GM12878 (cell line): ENCODE measurements at regions not wholly inside any gene's neighbourhood (a gene's known extent, or its start where the extent isn't known, plus 50 kb on each side); places are given as distances from the start of the nearest gene placed in this dataset.

ENCODE experiments used
- ATAC-seq: fragments of 200-7000 bp; cut with Tn5 transposase; 3 replicates; pipeline ENCODE4 v1.9.1; 2020; ENCODE audit warnings: mild to moderate bottlenecking, moderate library complexity
- BruUV-seq: library from RNA; stranded (reverse); fragments of 400-500 nt; replicated peaks from 2 replicates; lab custom pipeline; 2021; lab: Mats Ljungman, UMichigan
- CTCF ChIA-PET: fragments of 300-600 bp; sonication (Branson Sonifier 250); formaldehyde crosslinking; extraction: SDS; loops from one replicate; lab custom pipeline; 2021; ENCODE audit warnings: inconsistent platforms; lab: Yijun Ruan, JAX
- POLR2A ChIA-PET: fragments of 350-600 bp; formaldehyde crosslinking; extraction: SDS; loops from one replicate; lab custom pipeline; 2021; ENCODE audit warnings: inconsistent platforms; lab: Charles Lee
- RAD21 ChIA-PET: fragments of 300-600 bp; sonication (Branson Sonifier 250); formaldehyde crosslinking; loops from one replicate; lab custom pipeline; 2023; ENCODE audit warnings: antibody characterized with exemption; ENCODE audit not compliant: unreplicated experiment; lab: Charles Lee
- SMC1A ChIA-PET: fragments of 300-600 bp; sonication (Branson Sonifier 250); formaldehyde crosslinking; loops from one replicate; lab custom pipeline; 2023; ENCODE audit not compliant: unreplicated experiment, uncharacterized antibody; lab: Charles Lee
- DNase-seq: peaks from one replicate; pipeline ENCODE4 v3.0.0-alpha.2; 2011; ENCODE audit warnings: low read depth, low spot score
- FAIRE-seq: peaks from 3 replicates; lab custom pipeline; 2011; peaks lifted over from hg19 to GRCh38; lab: Jason Lieb, UNC
- H2AFZ ChIP-seq: 2 replicates; pipeline ENCODE4 v1.6.0; 2011; ENCODE audit warnings: low read depth, low read length, control low read depth; ENCODE audit not compliant: control insufficient read depth
- H3K27ac ChIP-seq: 2 replicates; pipeline ENCODE4 v1.5.1; 2011; ENCODE audit warnings: control low read depth; ENCODE audit not compliant: control insufficient read depth, insufficient read depth
- H3K27me3 ChIP-seq, 2 experiments: replicated peaks in 1 of 2; 2 replicates each; pipeline versions ENCODE4 v1.6.0 to v1.6.1; 2011; ENCODE audit warnings: low read length in 1 of 2; ENCODE audit not compliant: control insufficient read depth in 2 of 2, insufficient read depth in 2 of 2
- H3K36me3 ChIP-seq, 2 experiments: 2 replicates each; pipeline ENCODE4 v1.5.1; 2011; ENCODE audit warnings: low read length in 1 of 2; ENCODE audit not compliant: control insufficient read depth in 2 of 2, insufficient read depth in 2 of 2
- H3K4me1 ChIP-seq: 2 replicates; pipeline ENCODE4 v1.6.1; 2011; ENCODE audit warnings: mild to moderate bottlenecking, low read length, moderate library complexity, mixed read lengths; ENCODE audit not compliant: control insufficient read depth, insufficient read depth
- H3K4me2 ChIP-seq: 2 replicates; pipeline ENCODE4 v1.6.0; 2011; ENCODE audit warnings: control low read depth; ENCODE audit not compliant: control insufficient read depth, insufficient read depth
- H3K4me3 ChIP-seq: fragments of 200-600 bp; sonication (generic); 2 replicates; pipeline ENCODE4 v1.5.1; 2016
- H3K79me2 ChIP-seq: 2 replicates; pipeline ENCODE4 v1.6.0; 2011; ENCODE audit warnings: low read length; ENCODE audit not compliant: control insufficient read depth, insufficient read depth
- H3K9ac ChIP-seq: 2 replicates; pipeline ENCODE4 v1.8.0; 2011; ENCODE audit warnings: low read length, control low read depth, mixed read lengths; ENCODE audit not compliant: control insufficient read depth, insufficient read depth
- H3K9me3 ChIP-seq: replicated peaks from 3 replicates; pipeline ENCODE4 v1.5.1; 2011; ENCODE audit warnings: mild to moderate bottlenecking, low read length; ENCODE audit not compliant: control insufficient read depth, insufficient read depth
- H4K20me1 ChIP-seq: 2 replicates; pipeline ENCODE4 v1.6.0; 2011; ENCODE audit not compliant: control insufficient read depth, insufficient read depth
- ELK1 ChIP-seq: IDR thresholded peaks from 2 replicates; pipeline ENCODE4 v1.6.1; 2012; ENCODE audit warnings: low read depth, low read length, improper control_type of control experiment
- MTA2 ChIP-seq: fragments of 450-650 bp; IDR thresholded peaks from 2 replicates; pipeline ENCODE4 v1.6.1; 2016; ENCODE audit warnings: low read depth, mild to moderate bottlenecking, moderate library complexity
- NBN ChIP-seq: fragments of 450-650 bp; IDR thresholded peaks from 2 replicates; pipeline ENCODE4 v1.6.1; 2016
- SMAD1 ChIP-seq: fragments of 450-650 bp; IDR thresholded peaks from 2 replicates; pipeline ENCODE4 v1.6.1; 2018; ENCODE audit warnings: mild to moderate bottlenecking, low read depth; ENCODE audit not compliant: partially characterized antibody
- SUPT20H ChIP-seq: IDR thresholded peaks from 2 replicates; pipeline ENCODE4 v1.6.1; 2011; ENCODE audit warnings: low read depth, mild to moderate bottlenecking, low read length, moderate library complexity, borderline replicate concordance; ENCODE audit not compliant: control insufficient read depth
- TBL1XR1 ChIP-seq: IDR thresholded peaks from 2 replicates; pipeline ENCODE4 v1.6.1; 2012; ENCODE audit warnings: low read depth, low read length, improper control_type of control experiment
- USF2 ChIP-seq: IDR thresholded peaks from 2 replicates; pipeline ENCODE4 v1.6.1; 2011; ENCODE audit warnings: low read depth, low read length, improper control_type of control experiment, borderline replicate concordance
- WGBS: methylation state at CpG from one replicate; pipeline ENCODE4 v1.1.6; 2016; ENCODE audit warnings: low lambda C conversion rate; ENCODE audit not compliant: insufficient replicate concordance, insufficient coverage; ENCODE audit errors: missing lambda C conversion rate; 5-methylcytosine and 5-hydroxymethylcytosine counted together
- in situ Hi-C: fragments of 300-500 bp; cut with MboI; formaldehyde crosslinking; loops from 9 replicates; pipeline ENCODE4 v1.14.3; 2018; ENCODE audit warnings: mixed read lengths
- intact Hi-C: fragments of 100-400 bp; cut with micrococcal nuclease; formaldehyde crosslinking; loops from one replicate; pipeline ENCODE4 v1.14.2; 2022; ENCODE audit not compliant: unreplicated experiment
- TF ChIP-seq, protein P1 (sequence below): fragments of 450-650 bp; IDR thresholded peaks from 2 replicates; pipeline ENCODE4 v1.6.1; 2017; ENCODE audit warnings: mild to moderate bottlenecking, low read depth, inconsistent platforms; ENCODE audit not compliant: poor library complexity, severe bottlenecking
- TF ChIP-seq, protein P2 (sequence below): IDR thresholded peaks from 2 replicates; pipeline ENCODE4 v1.6.1; 2011; ENCODE audit warnings: borderline replicate concordance, low read depth, mild to moderate bottlenecking, moderate library complexity, low read length; ENCODE audit not compliant: insufficient read depth, poor library complexity, severe bottlenecking

GRCh38 chr6:169866140-169866534 lies 114.7 kb downstream of the ERMARD start:
- no peaks in the 10 kb centered on the region for H3K4me1 ChIP-seq
- H3K27ac ChIP-seq: no peak overlapping the region
- no peak overlapping the region for H3K4me3 ChIP-seq
- H3K9ac ChIP-seq: no peak overlapping the region
- no TSS peak for BruUV-seq
- FAIRE-seq: no peak
- TF ChIP-seq TBL1XR1 (no peak), SUPT20H (no peak), MTA2 (no peak), USF2 (no peak), ELK1 (no peak), SMAD1 (no peak), NBN (no peak)
- TF ChIP-seq, protein P1, sequence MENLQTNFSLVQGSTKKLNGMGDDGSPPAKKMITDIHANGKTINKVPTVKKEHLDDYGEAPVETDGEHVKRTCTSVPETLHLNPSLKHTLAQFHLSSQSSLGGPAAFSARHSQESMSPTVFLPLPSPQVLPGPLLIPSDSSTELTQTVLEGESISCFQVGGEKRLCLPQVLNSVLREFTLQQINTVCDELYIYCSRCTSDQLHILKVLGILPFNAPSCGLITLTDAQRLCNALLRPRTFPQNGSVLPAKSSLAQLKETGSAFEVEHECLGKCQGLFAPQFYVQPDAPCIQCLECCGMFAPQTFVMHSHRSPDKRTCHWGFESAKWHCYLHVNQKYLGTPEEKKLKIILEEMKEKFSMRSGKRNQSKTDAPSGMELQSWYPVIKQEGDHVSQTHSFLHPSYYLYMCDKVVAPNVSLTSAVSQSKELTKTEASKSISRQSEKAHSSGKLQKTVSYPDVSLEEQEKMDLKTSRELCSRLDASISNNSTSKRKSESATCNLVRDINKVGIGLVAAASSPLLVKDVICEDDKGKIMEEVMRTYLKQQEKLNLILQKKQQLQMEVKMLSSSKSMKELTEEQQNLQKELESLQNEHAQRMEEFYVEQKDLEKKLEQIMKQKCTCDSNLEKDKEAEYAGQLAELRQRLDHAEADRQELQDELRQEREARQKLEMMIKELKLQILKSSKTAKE: no peak
- TF ChIP-seq, protein P2, sequence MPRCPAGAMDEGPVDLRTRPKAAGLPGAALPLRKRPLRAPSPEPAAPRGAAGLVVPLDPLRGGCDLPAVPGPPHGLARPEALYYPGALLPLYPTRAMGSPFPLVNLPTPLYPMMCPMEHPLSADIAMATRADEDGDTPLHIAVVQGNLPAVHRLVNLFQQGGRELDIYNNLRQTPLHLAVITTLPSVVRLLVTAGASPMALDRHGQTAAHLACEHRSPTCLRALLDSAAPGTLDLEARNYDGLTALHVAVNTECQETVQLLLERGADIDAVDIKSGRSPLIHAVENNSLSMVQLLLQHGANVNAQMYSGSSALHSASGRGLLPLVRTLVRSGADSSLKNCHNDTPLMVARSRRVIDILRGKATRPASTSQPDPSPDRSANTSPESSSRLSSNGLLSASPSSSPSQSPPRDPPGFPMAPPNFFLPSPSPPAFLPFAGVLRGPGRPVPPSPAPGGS: no peak
- H3K9me3 ChIP-seq: no peaks in the 10 kb centered on the region; the same call in 2 of the 3 replicates
- ChIA-PET RAD21 (no interaction called here), POLR2A (no interaction called here), CTCF (no interaction called here), SMC1A (no interaction called here)
- no peaks in the 10 kb centered on the region for H3K36me3 ChIP-seq
- H3K4me2 ChIP-seq: no peak overlapping the region
- no peak overlapping the region for H2AFZ ChIP-seq
- no peak for ATAC-seq
- no peaks in the 10 kb centered on the region for H3K27me3 ChIP-seq
- DNase-seq: no peak
- in situ Hi-C loops: no loop called here
- no peaks in the 10 kb centered on the region for H4K20me1 ChIP-seq
- 19% methylated on average over 10 of the region's 10 CpGs for WGBS
- intact Hi-C loops: no loop called here
- H3K79me2 ChIP-seq: no peaks in the 10 kb centered on the region
